Stimulated activated memory B cell treated with anti-CD40 and anti-IgM and Interleukin-4, amounts not matched to agents 10 μg/mL and 1 μg/mL and 100 μg/mL, for 72 hours (primary cell): ENCODE measurements at regions not wholly inside any gene's neighbourhood (a gene's known extent, or its start where the extent isn't known, plus 50 kb on each side); places are given as distances from the start of the nearest gene placed in this dataset.

Experiments
- ATAC-seq: fragments of 150-1000 bp; cut with Tn5 transposase; 2 replicates; pipeline ENCODE4 v1.10.0; 2021
- H3K27ac Mint-ChIP-seq: one replicate; pipeline ENCODE4 v1.8.0; 2022; ENCODE audit warnings: mild to moderate bottlenecking, mixed read lengths
- H3K27me3 Mint-ChIP-seq: one replicate; pipeline ENCODE4 v1.8.0; 2022; ENCODE audit warnings: mixed read lengths
- H3K36me3 Mint-ChIP-seq: one replicate; pipeline ENCODE4 v1.8.0; 2022; ENCODE audit warnings: mixed read lengths
- H3K4me1 Mint-ChIP-seq: one replicate; pipeline ENCODE4 v1.8.0; 2022; ENCODE audit warnings: mixed read lengths
- H3K4me3 Mint-ChIP-seq: one replicate; pipeline ENCODE4 v1.8.0; 2022; ENCODE audit warnings: mild to moderate bottlenecking, moderate library complexity, mixed read lengths
- H3K9me3 Mint-ChIP-seq: one replicate; pipeline ENCODE4 v1.8.0; 2022; ENCODE audit warnings: mixed read lengths

DNA sequence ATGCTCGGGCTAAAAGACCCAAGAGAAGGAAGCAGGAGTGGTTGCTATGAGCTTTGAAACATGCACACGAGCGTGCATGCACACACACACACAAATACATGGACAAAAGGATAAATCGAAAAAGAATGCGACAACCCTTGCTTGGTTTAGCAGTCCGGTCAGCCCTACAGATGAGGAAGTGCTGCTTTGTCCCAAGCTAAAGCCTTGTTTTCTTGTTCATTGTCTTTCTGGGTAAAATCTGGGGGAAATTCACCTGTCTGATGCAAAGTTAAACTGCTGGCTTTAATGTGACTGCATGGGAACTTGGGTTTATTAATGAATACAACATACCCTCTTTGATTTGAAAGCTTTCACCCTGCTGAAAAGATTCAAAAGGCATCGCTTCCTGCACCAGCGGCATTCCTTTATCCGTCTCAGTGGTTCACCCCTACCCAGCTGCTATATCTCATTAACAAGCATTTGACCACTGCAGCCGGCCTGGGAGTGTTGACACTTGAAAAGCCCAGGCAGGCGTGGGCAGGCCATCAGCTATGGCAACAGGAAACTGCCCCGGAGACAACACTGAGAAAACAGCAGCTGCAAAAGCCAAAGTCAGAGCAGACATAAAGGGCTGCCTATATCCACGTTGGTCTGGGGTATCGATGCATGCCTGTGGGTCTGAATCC, 301.7 kb downstream of the NDFIP2 start:
- no peak for ATAC-seq
- Mint-ChIP-seq H3K27ac (no peak overlapping the region), H3K9me3 (peaks cover 3% of the 10 kb centered on the region), H3K4me1 (no peaks in the 10 kb centered on the region), H3K27me3 (no peaks in the 10 kb centered on the region), H3K36me3 (no peaks in the 10 kb centered on the region), H3K4me3 (no peak overlapping the region)

DNA sequence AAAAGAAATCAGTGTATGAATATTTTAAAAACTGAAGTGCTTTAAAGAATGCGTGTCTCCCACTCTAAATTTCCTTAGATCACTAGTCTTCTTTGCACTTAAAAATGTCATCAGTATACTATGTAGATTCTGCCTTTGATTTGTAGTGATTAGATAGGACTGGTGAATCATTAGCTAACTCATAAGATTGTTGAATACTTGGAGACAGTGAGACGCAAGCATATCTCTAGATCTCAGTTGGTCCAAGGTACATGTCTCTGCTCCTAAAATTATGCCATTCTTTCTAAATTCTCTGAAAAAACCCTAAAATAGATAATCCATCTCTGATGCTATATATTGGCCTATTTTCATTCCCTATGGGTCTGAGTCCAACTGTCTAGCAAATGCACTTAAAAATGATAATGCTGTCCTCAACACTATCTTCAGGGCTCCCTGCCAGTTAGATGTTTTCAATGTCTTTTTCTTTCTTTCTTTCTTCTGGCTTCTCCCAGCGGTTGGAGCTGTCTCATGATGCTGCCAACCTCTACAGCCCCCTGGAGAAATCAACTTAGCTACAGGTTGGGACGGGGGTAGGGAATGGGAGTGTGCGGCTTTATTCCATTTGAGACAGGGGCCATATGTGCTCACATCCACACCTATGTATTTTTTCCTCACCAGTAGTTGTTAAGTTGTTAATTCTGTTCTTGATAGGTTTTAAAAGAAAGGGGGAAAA, 301.0 kb downstream of the NDFIP2 start:
- no peak overlapping the region for H3K27ac Mint-ChIP-seq
- ATAC-seq = no peak
- H3K36me3 Mint-ChIP-seq = no peaks in the 10 kb centered on the region
- no peaks in the 10 kb centered on the region for H3K9me3 Mint-ChIP-seq
- H3K4me1 Mint-ChIP-seq = no peaks in the 10 kb centered on the region
- H3K4me3 Mint-ChIP-seq = no peak overlapping the region
- H3K27me3 Mint-ChIP-seq = no peaks in the 10 kb centered on the region

DNA sequence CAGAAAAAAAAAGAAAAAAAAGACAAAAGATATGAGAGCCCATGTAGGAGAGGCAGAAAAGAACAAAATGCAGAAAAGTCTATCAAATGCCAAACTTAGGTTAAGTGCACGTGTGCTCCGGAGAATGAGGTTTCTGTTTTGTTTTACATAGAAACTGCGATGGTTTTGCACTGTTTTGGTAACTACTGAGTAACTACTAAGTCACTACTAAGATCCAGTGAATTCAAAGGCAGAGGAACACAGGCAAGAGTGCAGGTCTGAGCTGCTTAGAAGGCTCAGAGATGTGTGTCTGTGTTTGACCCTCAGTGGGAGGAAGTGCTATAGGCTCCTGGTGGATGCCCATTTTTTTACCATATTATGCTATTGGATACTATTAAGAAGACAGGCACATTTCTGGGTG, 299.3 kb downstream of the NDFIP2 start:
- no peak overlapping the region for H3K27ac Mint-ChIP-seq
- ATAC-seq = no peak
- no peaks in the 10 kb centered on the region for H3K36me3 Mint-ChIP-seq
- H3K9me3 Mint-ChIP-seq = no peaks in the 10 kb centered on the region
- H3K4me1 Mint-ChIP-seq = no peaks in the 10 kb centered on the region
- H3K4me3 Mint-ChIP-seq = no peak overlapping the region
- H3K27me3 Mint-ChIP-seq = no peaks in the 10 kb centered on the region

DNA sequence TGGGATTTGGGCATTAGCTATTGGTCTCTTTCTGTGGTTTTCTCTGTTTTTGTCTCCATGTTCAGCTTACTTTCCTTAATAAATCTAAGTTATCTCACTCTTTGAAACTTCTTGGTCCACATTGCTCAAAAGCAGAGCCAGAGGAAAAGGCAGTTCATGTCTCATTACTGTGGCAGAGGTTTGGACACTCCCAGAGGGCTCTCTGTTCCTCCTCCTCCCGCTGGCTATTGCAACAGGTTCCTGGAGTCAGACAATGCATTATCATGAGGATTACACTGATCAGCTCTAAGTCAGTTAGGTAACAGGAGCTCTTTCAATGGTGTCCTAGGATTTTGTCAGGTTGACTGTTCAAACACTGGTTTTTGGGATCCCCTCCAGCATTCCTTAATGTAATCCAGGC, 298.8 kb downstream of the NDFIP2 start:
- no peaks in the 10 kb centered on the region for H3K36me3 Mint-ChIP-seq
- no peaks in the 10 kb centered on the region for H3K9me3 Mint-ChIP-seq
- H3K4me3 Mint-ChIP-seq = no peak overlapping the region
- H3K27ac Mint-ChIP-seq = no peak overlapping the region
- ATAC-seq = no peak
- no peaks in the 10 kb centered on the region for H3K27me3 Mint-ChIP-seq
- no peaks in the 10 kb centered on the region for H3K4me1 Mint-ChIP-seq

DNA sequence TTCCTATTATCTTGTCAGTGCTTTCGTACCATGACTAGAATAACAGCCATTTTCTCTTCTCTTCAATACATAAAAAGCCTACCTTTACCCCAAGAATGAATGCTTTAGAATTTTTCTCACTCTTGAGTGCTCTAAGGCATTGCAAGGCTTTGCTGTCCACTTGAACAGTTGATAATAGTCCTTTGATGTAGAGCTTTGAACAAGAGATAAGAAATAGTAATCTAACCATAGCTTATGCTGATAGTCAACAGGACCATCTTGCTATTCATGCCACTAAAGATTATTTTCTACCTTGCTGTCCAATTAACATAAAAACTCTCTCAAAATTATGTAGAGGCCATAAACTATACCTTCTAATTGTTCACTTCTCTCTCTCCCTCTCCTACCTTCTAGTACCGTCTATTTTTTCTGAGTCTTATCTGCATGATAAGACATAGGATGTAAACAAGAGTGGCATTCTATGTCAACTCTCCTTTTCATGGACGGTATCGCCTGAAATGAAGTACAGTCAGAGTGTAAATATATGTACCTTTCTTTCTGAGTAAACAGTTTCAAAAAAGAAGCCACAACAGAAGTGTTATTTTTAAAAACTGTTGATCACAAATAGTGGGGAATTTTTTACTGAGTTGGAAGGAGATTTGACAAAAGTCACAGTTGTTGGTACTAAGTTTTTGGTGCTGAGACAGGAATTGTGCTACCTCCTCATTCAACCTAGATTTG, 297.9 kb downstream of the NDFIP2 start:
- no peaks in the 10 kb centered on the region for H3K9me3 Mint-ChIP-seq
- no peak overlapping the region for H3K27ac Mint-ChIP-seq
- H3K4me3 Mint-ChIP-seq = no peak overlapping the region
- no peak for ATAC-seq
- H3K36me3 Mint-ChIP-seq = no peaks in the 10 kb centered on the region
- H3K4me1 Mint-ChIP-seq = no peaks in the 10 kb centered on the region
- no peaks in the 10 kb centered on the region for H3K27me3 Mint-ChIP-seq

DNA sequence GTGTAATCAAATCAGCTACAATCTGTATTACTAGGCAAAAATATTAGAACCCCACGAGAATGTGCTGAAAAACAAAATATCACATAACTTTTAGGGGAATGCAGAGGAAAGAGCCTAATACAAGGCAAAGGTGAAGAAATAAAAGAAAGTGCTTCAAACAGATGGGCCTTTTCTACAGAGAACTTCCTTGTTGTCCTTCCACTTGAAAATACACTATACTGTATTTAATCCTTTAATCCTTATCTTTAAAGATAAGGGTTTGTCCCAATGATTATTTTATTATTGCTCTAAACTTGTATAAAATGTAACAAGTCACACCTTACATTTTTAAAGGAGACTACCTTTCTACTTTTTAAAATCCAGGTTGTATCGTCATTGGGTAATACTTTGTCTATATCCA, 296.5 kb downstream of the NDFIP2 start:
- Mint-ChIP-seq H3K4me1 (no peaks in the 10 kb centered on the region), H3K4me3 (no peak overlapping the region), H3K9me3 (no peaks in the 10 kb centered on the region), H3K27me3 (no peaks in the 10 kb centered on the region), H3K36me3 (no peaks in the 10 kb centered on the region), H3K27ac (no peak overlapping the region)
- no peak for ATAC-seq

DNA sequence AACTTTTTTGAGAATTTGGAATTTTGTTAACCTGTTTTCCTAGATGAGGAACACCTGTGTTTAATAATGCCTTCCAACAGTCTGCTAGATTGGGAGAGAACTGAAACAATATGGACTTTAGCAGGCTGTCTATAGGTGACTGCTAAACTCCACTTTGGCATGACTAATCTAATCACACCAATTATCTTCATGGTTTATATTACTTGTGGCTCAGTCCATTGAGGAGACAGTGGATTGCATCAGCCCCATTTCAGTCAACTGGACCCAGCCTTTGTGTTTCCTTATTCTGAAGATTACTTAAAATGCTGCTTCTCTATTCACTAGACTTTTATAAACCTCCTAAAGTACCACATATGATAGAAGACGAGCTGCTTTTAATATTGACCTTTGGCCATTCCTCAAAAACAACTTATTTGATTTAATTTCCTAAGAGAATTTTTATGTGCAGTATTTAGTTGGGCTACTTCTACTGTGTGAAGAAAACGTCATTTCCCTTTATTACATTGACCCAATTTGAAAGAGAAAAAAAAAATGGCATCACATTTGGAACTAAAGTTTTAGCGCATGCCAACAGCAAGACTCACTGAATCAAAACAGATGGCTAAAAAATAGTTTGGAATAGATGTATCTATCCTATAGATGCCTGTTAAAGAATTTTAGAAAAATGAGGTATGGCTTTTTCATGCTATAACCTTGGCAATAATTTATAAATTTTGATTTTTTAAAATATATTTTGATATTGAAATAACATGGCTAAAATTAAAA, 295.8 kb downstream of the NDFIP2 start:
- no peak for ATAC-seq
- Mint-ChIP-seq H3K4me3 (no peak overlapping the region), H3K27me3 (no peaks in the 10 kb centered on the region), H3K36me3 (no peaks in the 10 kb centered on the region), H3K4me1 (no peaks in the 10 kb centered on the region), H3K9me3 (peaks cover under 1% of the 10 kb centered on the region), H3K27ac (no peak overlapping the region)

DNA sequence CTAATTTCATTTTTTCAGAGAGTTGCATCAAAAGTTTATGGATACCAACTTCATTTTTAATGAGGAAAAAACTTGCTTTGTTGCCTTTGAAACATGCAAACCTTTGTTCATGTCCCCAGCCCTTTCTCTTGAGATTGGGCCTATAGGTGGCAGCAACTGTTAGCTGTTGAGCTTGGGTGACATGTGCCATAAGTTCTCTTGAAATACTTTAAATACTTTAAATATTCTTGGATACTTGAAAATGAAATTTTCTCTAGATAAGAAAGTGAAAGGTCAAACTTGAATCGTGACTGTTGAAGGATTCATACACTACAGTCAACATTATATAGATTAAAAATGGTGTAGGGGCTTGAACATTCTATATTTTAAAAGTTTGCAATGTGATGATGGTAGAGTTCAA, 294.9 kb downstream of the NDFIP2 start:
- H3K4me1 Mint-ChIP-seq = no peaks in the 10 kb centered on the region
- H3K36me3 Mint-ChIP-seq = no peaks in the 10 kb centered on the region
- no peak overlapping the region for H3K27ac Mint-ChIP-seq
- no peak overlapping the region for H3K4me3 Mint-ChIP-seq
- H3K9me3 Mint-ChIP-seq = peaks cover 6% of the 10 kb centered on the region
- no peaks in the 10 kb centered on the region for H3K27me3 Mint-ChIP-seq
- ATAC-seq = no peak

DNA sequence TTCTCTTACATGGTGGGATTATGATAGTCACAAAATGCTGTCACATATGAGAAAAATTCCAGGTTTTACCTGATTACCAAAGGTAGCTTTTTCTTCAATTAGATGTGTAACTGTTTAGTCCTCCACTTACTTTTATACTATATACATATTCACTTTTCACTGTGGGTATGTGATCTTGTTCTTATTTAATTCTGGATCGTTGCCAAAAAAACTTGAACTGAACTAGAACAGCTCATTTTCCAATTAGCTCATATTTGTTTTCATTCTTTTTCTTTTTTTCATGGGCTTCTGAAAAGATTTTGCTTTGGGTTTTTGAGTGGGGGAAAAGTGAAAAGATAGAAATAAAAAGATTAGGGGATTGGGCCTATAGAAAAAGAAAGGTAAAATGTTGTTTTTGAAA, 291.9 kb downstream of the NDFIP2 start:
- H3K27me3 Mint-ChIP-seq = no peaks in the 10 kb centered on the region
- H3K36me3 Mint-ChIP-seq = no peaks in the 10 kb centered on the region
- no peak overlapping the region for H3K27ac Mint-ChIP-seq
- H3K4me1 Mint-ChIP-seq = no peaks in the 10 kb centered on the region
- H3K9me3 Mint-ChIP-seq = peaks cover 6% of the 10 kb centered on the region
- no peak overlapping the region for H3K4me3 Mint-ChIP-seq
- ATAC-seq = no peak

DNA sequence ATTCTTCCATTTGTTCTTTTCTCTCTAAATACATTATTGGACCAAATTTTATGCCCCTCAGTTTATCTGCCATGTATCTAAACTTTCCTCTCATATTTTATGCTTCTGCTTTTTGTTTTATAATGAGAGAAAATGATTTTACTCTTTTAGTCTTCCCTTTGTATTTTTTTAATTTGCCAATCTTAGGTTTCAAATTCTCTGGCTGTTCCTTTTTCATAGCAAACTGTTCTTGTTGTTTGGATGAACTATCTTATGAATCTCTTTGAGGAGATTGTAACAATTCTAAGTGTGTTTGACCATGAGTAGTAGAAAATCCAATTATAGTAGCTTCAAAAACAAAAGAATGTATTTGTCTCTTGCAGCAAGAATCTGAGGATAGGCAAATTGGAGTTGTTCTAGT, 290.5 kb downstream of the NDFIP2 start:
- Mint-ChIP-seq H3K27me3 (no peaks in the 10 kb centered on the region), H3K4me3 (no peak overlapping the region), H3K27ac (no peak overlapping the region), H3K9me3 (peaks cover 6% of the 10 kb centered on the region), H3K36me3 (no peaks in the 10 kb centered on the region), H3K4me1 (no peaks in the 10 kb centered on the region)
- ATAC-seq = no peak

DNA sequence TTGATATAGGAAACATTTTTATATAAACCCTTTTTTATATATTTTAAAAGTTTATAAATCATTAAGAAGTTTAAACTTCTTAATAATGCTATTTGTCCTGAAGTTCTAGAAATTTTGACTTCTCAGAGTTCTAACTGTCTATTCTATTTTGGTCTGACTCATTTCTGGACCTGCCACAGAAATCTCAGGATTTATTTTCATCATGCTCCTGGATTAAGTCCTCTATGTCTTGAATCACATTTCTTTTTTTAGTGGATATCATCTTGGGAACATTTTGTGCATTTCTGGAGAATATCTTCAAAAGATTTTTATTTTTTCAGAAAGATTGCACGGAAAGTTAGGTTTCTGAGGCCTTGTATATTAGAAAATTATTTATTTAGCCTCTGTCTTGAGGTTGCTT, 289.1 kb downstream of the NDFIP2 start:
- Mint-ChIP-seq H3K27ac (no peak overlapping the region), H3K9me3 (peaks cover 6% of the 10 kb centered on the region), H3K27me3 (no peaks in the 10 kb centered on the region), H3K4me3 (no peak overlapping the region), H3K36me3 (no peaks in the 10 kb centered on the region), H3K4me1 (no peaks in the 10 kb centered on the region)
- ATAC-seq = no peak

DNA sequence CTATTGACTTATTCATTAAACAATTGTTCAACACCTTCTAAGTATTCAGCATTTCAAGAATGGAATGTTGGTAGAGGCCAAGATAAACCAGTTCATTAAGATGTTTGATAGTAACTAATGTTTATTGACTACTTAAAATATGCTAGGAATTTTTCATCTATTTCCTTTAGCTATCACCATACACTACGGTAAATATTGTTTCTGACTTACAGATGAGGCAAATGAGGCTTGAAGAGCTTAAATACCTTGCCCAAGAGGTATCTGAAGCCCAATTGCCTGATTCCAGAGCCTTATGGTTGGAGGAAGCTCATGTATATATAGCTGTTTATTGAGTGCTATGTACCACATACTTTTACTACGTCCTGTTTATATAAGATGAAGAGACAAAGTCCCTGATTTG, 286.2 kb downstream of the NDFIP2 start:
- Mint-ChIP-seq H3K36me3 (no peaks in the 10 kb centered on the region), H3K4me3 (no peak overlapping the region), H3K9me3 (peaks cover 9% of the 10 kb centered on the region), H3K4me1 (no peaks in the 10 kb centered on the region), H3K27ac (no peak overlapping the region), H3K27me3 (no peaks in the 10 kb centered on the region)
- no peak for ATAC-seq

DNA sequence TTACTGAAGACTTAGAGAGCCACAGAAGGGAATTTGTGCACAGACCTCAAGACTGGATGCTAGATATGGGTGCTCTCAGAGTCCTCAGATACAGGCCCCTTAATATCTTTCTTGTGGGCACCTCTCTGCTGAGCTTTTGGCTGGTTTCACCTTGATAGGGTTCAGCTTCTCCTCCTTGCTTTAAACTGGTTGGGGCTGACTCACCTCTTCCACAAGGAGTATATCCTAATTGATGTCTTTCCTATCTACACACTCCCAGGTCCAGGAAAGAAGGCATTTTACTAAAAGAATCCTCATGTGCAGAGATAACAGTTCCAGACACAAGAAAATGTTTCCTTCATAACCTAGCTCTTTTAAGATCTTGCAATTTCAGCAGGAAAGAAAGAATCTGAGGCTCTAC, 284.4 kb downstream of the NDFIP2 start:
- no peak for ATAC-seq
- H3K36me3 Mint-ChIP-seq = no peaks in the 10 kb centered on the region
- no peaks in the 10 kb centered on the region for H3K4me1 Mint-ChIP-seq
- H3K27me3 Mint-ChIP-seq = no peaks in the 10 kb centered on the region
- no peak overlapping the region for H3K27ac Mint-ChIP-seq
- H3K4me3 Mint-ChIP-seq = no peak overlapping the region
- H3K9me3 Mint-ChIP-seq = peaks cover 2% of the 10 kb centered on the region

DNA sequence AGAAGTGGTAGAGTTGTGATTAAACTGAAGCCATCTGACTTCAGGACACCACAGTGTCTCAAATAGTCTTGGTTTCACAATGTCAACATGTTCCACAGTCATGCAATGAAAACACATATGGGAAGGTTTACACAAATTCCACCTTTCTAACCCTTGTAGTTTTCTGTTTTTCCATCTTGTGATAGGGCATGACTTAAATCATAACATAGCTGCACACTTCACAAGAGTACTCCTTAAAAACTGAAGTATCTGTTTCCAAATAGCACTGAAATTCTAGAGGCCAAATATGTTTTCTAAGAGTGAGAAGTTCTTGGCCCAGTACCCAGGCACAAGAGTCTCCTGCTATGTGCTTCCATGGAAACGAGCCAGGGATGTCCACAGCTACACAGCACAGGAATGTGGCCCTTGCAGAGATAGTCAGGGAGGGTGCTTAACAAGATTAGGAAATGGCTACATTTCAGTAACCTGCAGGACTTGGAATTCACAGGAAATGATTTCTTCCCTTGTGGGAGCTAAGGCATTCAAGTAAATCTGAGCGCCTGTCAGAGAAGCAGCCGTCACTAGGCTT, 269.1 kb downstream of the NDFIP2 start:
- Mint-ChIP-seq H3K4me3 (no peak overlapping the region), H3K27ac (no peak overlapping the region), H3K27me3 (no peaks in the 10 kb centered on the region), H3K4me1 (no peaks in the 10 kb centered on the region), H3K36me3 (no peaks in the 10 kb centered on the region), H3K9me3 (no peaks in the 10 kb centered on the region)
- ATAC-seq = no peak

DNA sequence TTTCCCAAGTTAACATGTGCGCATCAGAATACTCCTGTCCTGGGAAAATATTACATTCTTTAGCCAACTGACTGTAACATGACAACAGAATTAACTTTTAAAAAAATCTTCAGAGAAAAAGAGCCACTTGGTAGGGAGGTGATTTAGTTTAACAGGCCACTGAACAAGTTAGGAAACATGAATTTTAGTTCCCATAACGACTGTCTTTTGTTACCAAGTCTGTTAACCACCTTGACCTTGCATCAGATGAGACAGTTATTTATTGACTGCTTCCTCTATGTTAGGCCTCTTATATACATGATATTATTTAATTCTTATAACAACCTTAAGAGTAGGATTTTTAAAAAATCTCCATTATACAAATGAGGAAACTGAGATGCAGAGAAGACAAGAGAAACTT, 268.6 kb downstream of the NDFIP2 start:
- H3K27ac Mint-ChIP-seq = no peak overlapping the region
- no peaks in the 10 kb centered on the region for H3K9me3 Mint-ChIP-seq
- H3K4me1 Mint-ChIP-seq = no peaks in the 10 kb centered on the region
- H3K36me3 Mint-ChIP-seq = no peaks in the 10 kb centered on the region
- H3K27me3 Mint-ChIP-seq = no peaks in the 10 kb centered on the region
- ATAC-seq = no peak
- H3K4me3 Mint-ChIP-seq = no peak overlapping the region
